K562 (cell line): ENCODE measurements at regions not wholly inside any gene's neighbourhood (a gene's known extent, or its start where the extent isn't known, plus 50 kb on each side); places are given as distances from the start of the nearest gene placed in this dataset.

Experiments used
- MIER1 ChIP-seq: fragments of 450-650 bp; IDR thresholded peaks from 2 replicates; pipeline ENCODE4 v1.6.1; 2016; ENCODE audit warnings: antibody characterized with exemption, mild to moderate bottlenecking, low read depth
- TF ChIP-seq, protein P1 (sequence below): fragments of 450-650 bp; IDR thresholded peaks from 2 replicates; pipeline ENCODE4 v1.6.1; 2014; ENCODE audit warnings: low read depth, mild to moderate bottlenecking, moderate library complexity, borderline replicate concordance
- TF ChIP-seq, protein P2 (sequence below), 3 experiments: IDR thresholded peaks in 2 of 3; conservative IDR thresholded peaks in 1 of 3; 2 replicates each; pipeline ENCODE4 v1.5.1; 2011 to 2012; ENCODE audit warnings: low read length in 3 of 3, mild to moderate bottlenecking in 3 of 3, control low read depth in 2 of 3, improper control_type of control experiment in 1 of 3, inconsistent platforms in 1 of 3, low read depth in 1 of 3, mixed read lengths in 1 of 3, moderate library complexity in 1 of 3; ENCODE audit not compliant: insufficient read depth in 2 of 3

DNA sequence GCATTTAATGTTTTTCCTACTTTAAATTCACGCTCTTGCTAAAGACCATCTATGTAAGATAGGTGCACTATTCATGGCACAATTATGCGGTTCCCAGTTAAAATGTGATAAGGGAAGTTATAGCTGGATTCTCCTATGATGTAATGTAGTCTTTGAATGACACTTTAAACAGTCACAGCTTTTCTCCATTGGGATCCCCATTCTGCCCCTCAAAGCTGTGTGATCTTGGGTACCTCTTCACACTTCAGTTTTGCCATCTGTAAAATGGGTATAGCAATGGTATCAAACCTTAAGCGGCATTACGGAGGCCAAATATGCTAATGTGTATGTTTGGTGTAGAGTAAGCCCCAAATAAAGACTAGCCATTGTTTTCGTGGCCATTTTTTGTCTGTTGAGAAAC is 64.7 kb upstream of the ZNF217 start:
- no peak for TF ChIP-seq MIER1
- TF ChIP-seq, protein P1, sequence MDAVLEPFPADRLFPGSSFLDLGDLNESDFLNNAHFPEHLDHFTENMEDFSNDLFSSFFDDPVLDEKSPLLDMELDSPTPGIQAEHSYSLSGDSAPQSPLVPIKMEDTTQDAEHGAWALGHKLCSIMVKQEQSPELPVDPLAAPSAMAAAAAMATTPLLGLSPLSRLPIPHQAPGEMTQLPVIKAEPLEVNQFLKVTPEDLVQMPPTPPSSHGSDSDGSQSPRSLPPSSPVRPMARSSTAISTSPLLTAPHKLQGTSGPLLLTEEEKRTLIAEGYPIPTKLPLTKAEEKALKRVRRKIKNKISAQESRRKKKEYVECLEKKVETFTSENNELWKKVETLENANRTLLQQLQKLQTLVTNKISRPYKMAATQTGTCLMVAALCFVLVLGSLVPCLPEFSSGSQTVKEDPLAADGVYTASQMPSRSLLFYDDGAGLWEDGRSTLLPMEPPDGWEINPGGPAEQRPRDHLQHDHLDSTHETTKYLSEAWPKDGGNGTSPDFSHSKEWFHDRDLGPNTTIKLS = no peak
- TF ChIP-seq, protein P2, sequence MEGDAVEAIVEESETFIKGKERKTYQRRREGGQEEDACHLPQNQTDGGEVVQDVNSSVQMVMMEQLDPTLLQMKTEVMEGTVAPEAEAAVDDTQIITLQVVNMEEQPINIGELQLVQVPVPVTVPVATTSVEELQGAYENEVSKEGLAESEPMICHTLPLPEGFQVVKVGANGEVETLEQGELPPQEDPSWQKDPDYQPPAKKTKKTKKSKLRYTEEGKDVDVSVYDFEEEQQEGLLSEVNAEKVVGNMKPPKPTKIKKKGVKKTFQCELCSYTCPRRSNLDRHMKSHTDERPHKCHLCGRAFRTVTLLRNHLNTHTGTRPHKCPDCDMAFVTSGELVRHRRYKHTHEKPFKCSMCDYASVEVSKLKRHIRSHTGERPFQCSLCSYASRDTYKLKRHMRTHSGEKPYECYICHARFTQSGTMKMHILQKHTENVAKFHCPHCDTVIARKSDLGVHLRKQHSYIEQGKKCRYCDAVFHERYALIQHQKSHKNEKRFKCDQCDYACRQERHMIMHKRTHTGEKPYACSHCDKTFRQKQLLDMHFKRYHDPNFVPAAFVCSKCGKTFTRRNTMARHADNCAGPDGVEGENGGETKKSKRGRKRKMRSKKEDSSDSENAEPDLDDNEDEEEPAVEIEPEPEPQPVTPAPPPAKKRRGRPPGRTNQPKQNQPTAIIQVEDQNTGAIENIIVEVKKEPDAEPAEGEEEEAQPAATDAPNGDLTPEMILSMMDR (IDR thresholded peaks at IDR 0.05 in 2 of 3, conservative IDR thresholded peaks at IDR 0.05 in 1 of 3; ENCODE audit: insufficient read depth in 2 of 3, low read depth in 1 of 3, low read length in 3 of 3) = no peak
